ENCODE measurements at regions not wholly inside any gene's neighbourhood (a gene's known extent, or its start where the extent isn't known, plus 50 kb on each side); places are given as distances from the start of the nearest gene placed in this dataset.
"Not testable (repeated sequence)": the region's sequence is repeated elsewhere in the genome, so short reads cannot be mapped to it uniquely, and the experiment has no call there.

- 57 to 77% (median 71%) methylated on average over 5 of the region's 5 CpGs for WGBS, 4 donors
- Histone ChIP-seq H3K9me3 (no peaks in the 10 kb centered on the region), H3K4me1 (no peaks in the 10 kb centered on the region), H3K36me3 (no peaks in the 10 kb centered on the region), H3K27me3 (no peaks in the 10 kb centered on the region), H3K4me3 (no peak overlapping the region), H3K27ac (no peak overlapping the region)
- DNase-seq (no peak), ATAC-seq (no peak)
- TF ChIP-seq, protein P1, sequence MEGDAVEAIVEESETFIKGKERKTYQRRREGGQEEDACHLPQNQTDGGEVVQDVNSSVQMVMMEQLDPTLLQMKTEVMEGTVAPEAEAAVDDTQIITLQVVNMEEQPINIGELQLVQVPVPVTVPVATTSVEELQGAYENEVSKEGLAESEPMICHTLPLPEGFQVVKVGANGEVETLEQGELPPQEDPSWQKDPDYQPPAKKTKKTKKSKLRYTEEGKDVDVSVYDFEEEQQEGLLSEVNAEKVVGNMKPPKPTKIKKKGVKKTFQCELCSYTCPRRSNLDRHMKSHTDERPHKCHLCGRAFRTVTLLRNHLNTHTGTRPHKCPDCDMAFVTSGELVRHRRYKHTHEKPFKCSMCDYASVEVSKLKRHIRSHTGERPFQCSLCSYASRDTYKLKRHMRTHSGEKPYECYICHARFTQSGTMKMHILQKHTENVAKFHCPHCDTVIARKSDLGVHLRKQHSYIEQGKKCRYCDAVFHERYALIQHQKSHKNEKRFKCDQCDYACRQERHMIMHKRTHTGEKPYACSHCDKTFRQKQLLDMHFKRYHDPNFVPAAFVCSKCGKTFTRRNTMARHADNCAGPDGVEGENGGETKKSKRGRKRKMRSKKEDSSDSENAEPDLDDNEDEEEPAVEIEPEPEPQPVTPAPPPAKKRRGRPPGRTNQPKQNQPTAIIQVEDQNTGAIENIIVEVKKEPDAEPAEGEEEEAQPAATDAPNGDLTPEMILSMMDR (IDR thresholded peaks at IDR 0.05), result no peak
- no peak for TF ChIP-seq POLR2A (IDR thresholded peaks at IDR 0.05)
- intact Hi-C loops (cut with DNase I), result no loop called here
These were observed 143.6 kb downstream of the ALDH8A1 start for GRCh38 chr6:134806180-134806798.

GRCh38 chr6:134805168-134805567 is 144.7 kb downstream of the ALDH8A1 start:
- Histone ChIP-seq H3K27me3 (no peaks in the 10 kb centered on the region), H3K36me3 (no peaks in the 10 kb centered on the region), H3K9me3 (no peaks in the 10 kb centered on the region), H3K27ac (no peak overlapping the region), H3K4me3 (no peak overlapping the region), H3K4me1 (peaks cover 0 to 5% (median 0%) of the 10 kb centered on the region in 12 donors)
- no peak for TF ChIP-seq POLR2A (IDR thresholded peaks at IDR 0.05)
- TF ChIP-seq, protein P1 (IDR thresholded peaks at IDR 0.05), result no peak
- ATAC-seq (no peak), DNase-seq (no peak)
- 83 to 88% (median 84%) methylated on average over 6 of the region's 6 CpGs for WGBS, 4 donors
- intact Hi-C loops (cut with DNase I), result no loop called here

DNA sequence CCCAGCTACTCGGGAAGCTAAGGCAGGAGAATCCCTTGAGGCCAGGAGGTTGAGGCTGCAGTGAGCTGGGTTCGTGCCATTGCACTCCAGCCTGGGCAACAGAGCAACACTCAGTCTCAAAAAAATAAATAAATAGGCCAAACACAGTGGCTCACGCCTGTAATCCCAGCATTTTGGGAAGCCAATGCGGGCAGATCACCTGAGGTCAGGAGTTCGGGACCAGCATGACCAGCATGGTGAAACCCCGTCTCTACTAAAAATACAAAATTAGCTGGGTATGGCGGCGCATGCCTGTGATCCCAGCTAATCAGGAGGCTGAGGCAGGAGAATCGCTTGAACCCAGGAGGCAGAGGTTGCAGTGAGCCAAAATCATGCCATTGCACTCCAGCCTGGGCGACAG is 145.6 kb downstream of the ALDH8A1 start:
- 91 to 97% (median 96%) methylated on average over 10 of the region's 10 CpGs for WGBS, 4 donors
- H3K4me3 ChIP-seq; H3K27ac ChIP-seq; H3K36me3 ChIP-seq; DNase-seq; ATAC-seq; H3K9me3 ChIP-seq; H3K4me1 ChIP-seq; H3K27me3 ChIP-seq; intact Hi-C loops (cut with DNase I): not testable (repeated sequence)

DNA sequence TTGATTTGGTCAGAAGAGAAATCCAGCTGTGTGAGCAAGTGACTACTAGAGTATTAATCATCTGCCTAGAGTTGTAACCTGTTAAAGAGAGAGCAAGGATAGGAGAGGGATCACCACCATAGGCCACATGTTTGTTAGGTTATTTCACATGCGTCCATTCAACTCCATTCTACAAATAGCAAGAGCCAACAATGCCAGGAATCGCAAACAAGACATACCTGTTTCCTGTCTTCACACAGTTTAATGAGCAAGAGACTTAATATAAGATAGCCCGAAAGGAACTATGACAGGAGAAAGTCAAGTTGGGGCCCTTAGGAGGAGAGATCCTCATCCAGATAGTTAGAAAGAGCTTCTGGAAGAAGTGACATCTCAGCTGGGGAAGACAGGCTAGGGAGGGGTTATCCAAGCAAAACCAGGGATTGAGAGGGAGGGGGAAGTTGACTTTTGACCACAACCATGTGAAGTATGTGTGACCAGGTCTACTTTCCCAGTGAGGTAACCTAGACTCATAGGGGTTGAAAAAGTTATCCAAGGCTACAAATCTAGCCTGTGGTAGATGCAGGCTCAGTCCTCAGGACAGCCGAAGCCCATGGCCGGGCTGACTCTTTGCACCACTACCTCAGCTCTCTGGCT is 147.4 kb downstream of the ALDH8A1 start:
- no peak overlapping the region for H3K4me3 ChIP-seq
- intact Hi-C loops (cut with DNase I), result no loop called here
- H3K4me1 ChIP-seq, result peaks cover 0 to 5% (median 0%) of the 10 kb centered on the region in 12 donors
- WGBS, 4 donors, result 69 to 93% (median 76%) methylated on average over 5 of the region's 5 CpGs
- no peaks in the 10 kb centered on the region for H3K36me3 ChIP-seq
- ATAC-seq (no peak), DNase-seq (no peak)
- no peaks in the 10 kb centered on the region for H3K9me3 ChIP-seq
- TF ChIP-seq POLR2A (IDR thresholded peaks at IDR 0.05), result no peak
- TF ChIP-seq, protein P1 (IDR thresholded peaks at IDR 0.05), result no peak
- H3K27me3 ChIP-seq, result no peaks in the 10 kb centered on the region
- H3K27ac ChIP-seq, result no peak overlapping the region

All from heart left ventricle (tissue), 16 donors.